WTC11 (cell line): ENCODE measurements at regions not wholly inside any gene's neighbourhood (a gene's known extent, or its start where the extent isn't known, plus 50 kb on each side); places are given as distances from the start of the nearest gene placed in this dataset.

Experiments used
- ATAC-seq: fragments of 200-7000 bp; cut with Tn5 transposase; 2 replicates; pipeline ENCODE4 v1.10.0; 2021; ENCODE audit warnings: mild to moderate bottlenecking, moderate library complexity
- CTCF ChIA-PET: fragments of 300-600 bp; sonication (Branson Sonifier 250); formaldehyde crosslinking; loops from one replicate; lab custom pipeline; 2021; ENCODE audit warnings: antibody characterized with exemption; lab: Charles Lee
- POLR2A ChIA-PET: fragments of 350-600 bp; sonication (Branson Sonifier 250); formaldehyde crosslinking; loops from one replicate; lab custom pipeline; 2021; ENCODE audit warnings: antibody characterized with exemption; lab: Charles Lee
- DNase-seq: peaks from one replicate; pipeline ENCODE4 v3.0.0; 2021; ENCODE audit warnings: low spot score
- H3K27ac Mint-ChIP-seq: 2 replicates; pipeline ENCODE4 v1.8.0; 2021; ENCODE audit warnings: mixed read lengths
- H3K27me3 Mint-ChIP-seq: 2 replicates; pipeline ENCODE4 v1.8.0; 2021; ENCODE audit warnings: low read depth, mild to moderate bottlenecking, moderate library complexity, mixed read lengths
- H3K36me3 Mint-ChIP-seq: 2 replicates; pipeline ENCODE4 v1.8.0; 2021; ENCODE audit warnings: mixed read lengths
- H3K4me1 Mint-ChIP-seq: 2 replicates; pipeline ENCODE4 v1.8.0; 2022; ENCODE audit warnings: mixed read lengths
- H3K4me3 Mint-ChIP-seq: 2 replicates; pipeline ENCODE4 v1.8.0; 2021; ENCODE audit warnings: mild to moderate bottlenecking, moderate library complexity, mixed read lengths
- H3K9me3 Mint-ChIP-seq: 2 replicates; pipeline ENCODE4 v1.8.0; 2021; ENCODE audit warnings: mixed read lengths
- ATF1 ChIP-seq: sonication (generic); formaldehyde crosslinking; IDR thresholded peaks from 2 replicates; pipeline ENCODE4 v1.8.1; 2023; ENCODE audit warnings: mild to moderate bottlenecking, moderate library complexity, missing genetic modification reagents
- ATF2 ChIP-seq: sonication (generic); formaldehyde crosslinking; IDR thresholded peaks from 2 replicates; pipeline ENCODE4 v1.8.1; 2022; ENCODE audit warnings: low read depth, missing genetic modification reagents, borderline replicate concordance
- EMX1 ChIP-seq: fragments of 250-450 bp; sonication (Bioruptor Pico); IDR thresholded peaks from 2 replicates; pipeline ENCODE4 v1.8.0; 2021; ENCODE audit warnings: mild to moderate bottlenecking
- ESRRA ChIP-seq: sonication (generic); formaldehyde crosslinking; IDR thresholded peaks from 2 replicates; pipeline ENCODE4 v1.8.1; 2022; ENCODE audit warnings: mild to moderate bottlenecking, missing genetic modification reagents, borderline replicate concordance
- ETV6 ChIP-seq: sonication (generic); formaldehyde crosslinking; IDR thresholded peaks from 2 replicates; pipeline ENCODE4 v1.8.1; 2022; ENCODE audit warnings: mild to moderate bottlenecking, missing genetic modification reagents
- FOXK1 ChIP-seq: sonication (generic); formaldehyde crosslinking; IDR thresholded peaks from 2 replicates; pipeline ENCODE4 v1.8.0; 2022; ENCODE audit warnings: mild to moderate bottlenecking, moderate library complexity, missing genetic modification reagents
- FOXP4 ChIP-seq: sonication (generic); formaldehyde crosslinking; IDR thresholded peaks from 2 replicates; pipeline ENCODE4 v1.8.0; 2022; ENCODE audit warnings: mild to moderate bottlenecking, missing genetic modification reagents
- GABPB1 ChIP-seq: sonication (generic); formaldehyde crosslinking; IDR thresholded peaks from 2 replicates; pipeline ENCODE4 v1.8.1; 2023; ENCODE audit warnings: mild to moderate bottlenecking, missing genetic modification reagents
- GTF2I ChIP-seq: fragments of 250-450 bp; sonication (Bioruptor Pico); conservative IDR thresholded peaks from 2 replicates; pipeline ENCODE4 v1.4.0; 2021; ENCODE audit warnings: mild to moderate bottlenecking
- NFATC4 ChIP-seq: fragments of 250-450 bp; sonication (Bioruptor Pico); IDR thresholded peaks from 2 replicates; pipeline ENCODE4 v1.9.0; 2021; ENCODE audit warnings: mild to moderate bottlenecking
- NR2C2 ChIP-seq: sonication (generic); formaldehyde crosslinking; IDR thresholded peaks from 2 replicates; pipeline ENCODE4 v1.8.0; 2022; ENCODE audit warnings: mild to moderate bottlenecking, missing genetic modification reagents
- NR3C1 ChIP-seq: sonication (generic); formaldehyde crosslinking; conservative IDR thresholded peaks from 2 replicates; pipeline ENCODE4 v1.8.1; 2023; ENCODE audit warnings: low read depth, mild to moderate bottlenecking, missing genetic modification reagents
- PRRX2 ChIP-seq: fragments of 250-450 bp; sonication (Bioruptor Pico); IDR thresholded peaks from 2 replicates; pipeline ENCODE4 v1.8.0; 2021; ENCODE audit warnings: mild to moderate bottlenecking
- RELA ChIP-seq: sonication (generic); formaldehyde crosslinking; IDR thresholded peaks from 2 replicates; pipeline ENCODE4 v1.8.1; 2022; ENCODE audit warnings: missing genetic modification reagents, mild to moderate bottlenecking, borderline replicate concordance
- ZNF416 ChIP-seq: fragments of 250-450 bp; sonication (Bioruptor Pico); IDR thresholded peaks from 2 replicates; pipeline ENCODE4 v1.9.0; 2021; ENCODE audit warnings: mild to moderate bottlenecking, inconsistent platforms
- TF ChIP-seq, protein P1 (sequence below): sonication (generic); formaldehyde crosslinking; IDR thresholded peaks from 2 replicates; pipeline ENCODE4 v1.8.0; 2023; ENCODE audit warnings: missing genetic modification reagents, mild to moderate bottlenecking, borderline replicate concordance
- TF ChIP-seq, protein P2 (sequence below): sonication (generic); formaldehyde crosslinking; IDR thresholded peaks from 2 replicates; pipeline ENCODE4 v1.8.1; 2023; ENCODE audit warnings: mild to moderate bottlenecking, missing genetic modification reagents
- TF ChIP-seq, protein P3 (sequence below): sonication (generic); formaldehyde crosslinking; IDR thresholded peaks from 2 replicates; pipeline ENCODE4 v1.8.0; 2022; ENCODE audit warnings: mild to moderate bottlenecking, missing genetic modification reagents
- TF ChIP-seq, protein P4 (sequence below): sonication (generic); formaldehyde crosslinking; IDR thresholded peaks from 2 replicates; pipeline ENCODE4 v1.8.1; 2022; ENCODE audit warnings: low read depth, mild to moderate bottlenecking, moderate library complexity, missing genetic modification reagents, borderline replicate concordance
- TF ChIP-seq, protein P5 (sequence below): sonication (generic); formaldehyde crosslinking; IDR thresholded peaks from 2 replicates; pipeline ENCODE4 v1.8.0; 2023; ENCODE audit warnings: missing genetic modification reagents
- TF ChIP-seq, protein P6 (sequence below): fragments of 250-450 bp; sonication (Bioruptor Pico); IDR thresholded peaks from 2 replicates; pipeline ENCODE4 v2.1.2; 2022; ENCODE audit warnings: mild to moderate bottlenecking, moderate library complexity

GRCh38 chr9:90147426-90147825 is 495.2 kb downstream of the DIRAS2 start:
- peaks cover 29% of the 10 kb centered on the region for H3K9me3 Mint-ChIP-seq
- ChIA-PET CTCF (no interaction called here), POLR2A (no interaction called here)
- DNase-seq (no peak), ATAC-seq (no peak)
- no peak overlapping the region for H3K4me3 Mint-ChIP-seq
- peaks cover 6% of the 10 kb centered on the region for H3K4me1 Mint-ChIP-seq
- no peaks in the 10 kb centered on the region for H3K27me3 Mint-ChIP-seq
- peaks cover 19% of the 10 kb centered on the region for H3K36me3 Mint-ChIP-seq
- H3K27ac Mint-ChIP-seq, result no peak overlapping the region
- TF ChIP-seq ATF2 (CRISPR knock-in tag) (no peak), GTF2I (CRISPR knock-in tag) (no peak), FOXK1 (CRISPR knock-in tag) (no peak), NR3C1 (CRISPR knock-in tag) (no peak), ZNF416 (CRISPR knock-in tag) (no peak), ATF1 (no peak), EMX1 (no peak), GABPB1 (no peak), ESRRA (no peak), PRRX2 (CRISPR knock-in tag) (no peak)
- TF ChIP-seq, protein P1, sequence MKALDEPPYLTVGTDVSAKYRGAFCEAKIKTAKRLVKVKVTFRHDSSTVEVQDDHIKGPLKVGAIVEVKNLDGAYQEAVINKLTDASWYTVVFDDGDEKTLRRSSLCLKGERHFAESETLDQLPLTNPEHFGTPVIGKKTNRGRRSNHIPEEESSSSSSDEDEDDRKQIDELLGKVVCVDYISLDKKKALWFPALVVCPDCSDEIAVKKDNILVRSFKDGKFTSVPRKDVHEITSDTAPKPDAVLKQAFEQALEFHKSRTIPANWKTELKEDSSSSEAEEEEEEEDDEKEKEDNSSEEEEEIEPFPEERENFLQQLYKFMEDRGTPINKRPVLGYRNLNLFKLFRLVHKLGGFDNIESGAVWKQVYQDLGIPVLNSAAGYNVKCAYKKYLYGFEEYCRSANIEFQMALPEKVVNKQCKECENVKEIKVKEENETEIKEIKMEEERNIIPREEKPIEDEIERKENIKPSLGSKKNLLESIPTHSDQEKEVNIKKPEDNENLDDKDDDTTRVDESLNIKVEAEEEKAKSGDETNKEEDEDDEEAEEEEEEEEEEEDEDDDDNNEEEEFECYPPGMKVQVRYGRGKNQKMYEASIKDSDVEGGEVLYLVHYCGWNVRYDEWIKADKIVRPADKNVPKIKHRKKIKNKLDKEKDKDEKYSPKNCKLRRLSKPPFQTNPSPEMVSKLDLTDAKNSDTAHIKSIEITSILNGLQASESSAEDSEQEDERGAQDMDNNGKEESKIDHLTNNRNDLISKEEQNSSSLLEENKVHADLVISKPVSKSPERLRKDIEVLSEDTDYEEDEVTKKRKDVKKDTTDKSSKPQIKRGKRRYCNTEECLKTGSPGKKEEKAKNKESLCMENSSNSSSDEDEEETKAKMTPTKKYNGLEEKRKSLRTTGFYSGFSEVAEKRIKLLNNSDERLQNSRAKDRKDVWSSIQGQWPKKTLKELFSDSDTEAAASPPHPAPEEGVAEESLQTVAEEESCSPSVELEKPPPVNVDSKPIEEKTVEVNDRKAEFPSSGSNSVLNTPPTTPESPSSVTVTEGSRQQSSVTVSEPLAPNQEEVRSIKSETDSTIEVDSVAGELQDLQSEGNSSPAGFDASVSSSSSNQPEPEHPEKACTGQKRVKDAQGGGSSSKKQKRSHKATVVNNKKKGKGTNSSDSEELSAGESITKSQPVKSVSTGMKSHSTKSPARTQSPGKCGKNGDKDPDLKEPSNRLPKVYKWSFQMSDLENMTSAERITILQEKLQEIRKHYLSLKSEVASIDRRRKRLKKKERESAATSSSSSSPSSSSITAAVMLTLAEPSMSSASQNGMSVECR (CRISPR knock-in tag), result no peak
- TF ChIP-seq, protein P2, sequence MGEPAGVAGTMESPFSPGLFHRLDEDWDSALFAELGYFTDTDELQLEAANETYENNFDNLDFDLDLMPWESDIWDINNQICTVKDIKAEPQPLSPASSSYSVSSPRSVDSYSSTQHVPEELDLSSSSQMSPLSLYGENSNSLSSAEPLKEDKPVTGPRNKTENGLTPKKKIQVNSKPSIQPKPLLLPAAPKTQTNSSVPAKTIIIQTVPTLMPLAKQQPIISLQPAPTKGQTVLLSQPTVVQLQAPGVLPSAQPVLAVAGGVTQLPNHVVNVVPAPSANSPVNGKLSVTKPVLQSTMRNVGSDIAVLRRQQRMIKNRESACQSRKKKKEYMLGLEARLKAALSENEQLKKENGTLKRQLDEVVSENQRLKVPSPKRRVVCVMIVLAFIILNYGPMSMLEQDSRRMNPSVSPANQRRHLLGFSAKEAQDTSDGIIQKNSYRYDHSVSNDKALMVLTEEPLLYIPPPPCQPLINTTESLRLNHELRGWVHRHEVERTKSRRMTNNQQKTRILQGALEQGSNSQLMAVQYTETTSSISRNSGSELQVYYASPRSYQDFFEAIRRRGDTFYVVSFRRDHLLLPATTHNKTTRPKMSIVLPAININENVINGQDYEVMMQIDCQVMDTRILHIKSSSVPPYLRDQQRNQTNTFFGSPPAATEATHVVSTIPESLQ, result no peak
- TF ChIP-seq, protein P3, sequence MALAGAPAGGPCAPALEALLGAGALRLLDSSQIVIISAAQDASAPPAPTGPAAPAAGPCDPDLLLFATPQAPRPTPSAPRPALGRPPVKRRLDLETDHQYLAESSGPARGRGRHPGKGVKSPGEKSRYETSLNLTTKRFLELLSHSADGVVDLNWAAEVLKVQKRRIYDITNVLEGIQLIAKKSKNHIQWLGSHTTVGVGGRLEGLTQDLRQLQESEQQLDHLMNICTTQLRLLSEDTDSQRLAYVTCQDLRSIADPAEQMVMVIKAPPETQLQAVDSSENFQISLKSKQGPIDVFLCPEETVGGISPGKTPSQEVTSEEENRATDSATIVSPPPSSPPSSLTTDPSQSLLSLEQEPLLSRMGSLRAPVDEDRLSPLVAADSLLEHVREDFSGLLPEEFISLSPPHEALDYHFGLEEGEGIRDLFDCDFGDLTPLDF (CRISPR knock-in tag), result no peak
- TF ChIP-seq, protein P4, sequence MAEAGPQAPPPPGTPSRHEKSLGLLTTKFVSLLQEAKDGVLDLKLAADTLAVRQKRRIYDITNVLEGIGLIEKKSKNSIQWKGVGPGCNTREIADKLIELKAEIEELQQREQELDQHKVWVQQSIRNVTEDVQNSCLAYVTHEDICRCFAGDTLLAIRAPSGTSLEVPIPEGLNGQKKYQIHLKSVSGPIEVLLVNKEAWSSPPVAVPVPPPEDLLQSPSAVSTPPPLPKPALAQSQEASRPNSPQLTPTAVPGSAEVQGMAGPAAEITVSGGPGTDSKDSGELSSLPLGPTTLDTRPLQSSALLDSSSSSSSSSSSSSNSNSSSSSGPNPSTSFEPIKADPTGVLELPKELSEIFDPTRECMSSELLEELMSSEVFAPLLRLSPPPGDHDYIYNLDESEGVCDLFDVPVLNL, result no peak
- TF ChIP-seq, protein P5, sequence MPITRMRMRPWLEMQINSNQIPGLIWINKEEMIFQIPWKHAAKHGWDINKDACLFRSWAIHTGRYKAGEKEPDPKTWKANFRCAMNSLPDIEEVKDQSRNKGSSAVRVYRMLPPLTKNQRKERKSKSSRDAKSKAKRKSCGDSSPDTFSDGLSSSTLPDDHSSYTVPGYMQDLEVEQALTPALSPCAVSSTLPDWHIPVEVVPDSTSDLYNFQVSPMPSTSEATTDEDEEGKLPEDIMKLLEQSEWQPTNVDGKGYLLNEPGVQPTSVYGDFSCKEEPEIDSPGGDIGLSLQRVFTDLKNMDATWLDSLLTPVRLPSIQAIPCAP (CRISPR knock-in tag), result no peak

GRCh38 chr9:90156318-90156717 is 486.3 kb downstream of the DIRAS2 start:
- CTCF ChIA-PET, result no interaction called here
- no peak for ATAC-seq
- no peak overlapping the region for H3K4me3 Mint-ChIP-seq
- no peaks in the 10 kb centered on the region for H3K4me1 Mint-ChIP-seq
- H3K27me3 Mint-ChIP-seq, result no peaks in the 10 kb centered on the region
- H3K9me3 Mint-ChIP-seq, result peaks cover 10% of the 10 kb centered on the region
- POLR2A ChIA-PET, result no interaction called here
- no peaks in the 10 kb centered on the region; the same call in 1 of the 2 replicates for H3K36me3 Mint-ChIP-seq
- no peak overlapping the region for H3K27ac Mint-ChIP-seq
- no peak for DNase-seq
- TF ChIP-seq FOXP4 (CRISPR knock-in tag), result no peak
- no peak for TF ChIP-seq NFATC4
- TF ChIP-seq PRRX2 (CRISPR knock-in tag), result no peak
- TF ChIP-seq RELA, result no peak
- TF ChIP-seq ETV6, result no peak
- TF ChIP-seq, protein P6, sequence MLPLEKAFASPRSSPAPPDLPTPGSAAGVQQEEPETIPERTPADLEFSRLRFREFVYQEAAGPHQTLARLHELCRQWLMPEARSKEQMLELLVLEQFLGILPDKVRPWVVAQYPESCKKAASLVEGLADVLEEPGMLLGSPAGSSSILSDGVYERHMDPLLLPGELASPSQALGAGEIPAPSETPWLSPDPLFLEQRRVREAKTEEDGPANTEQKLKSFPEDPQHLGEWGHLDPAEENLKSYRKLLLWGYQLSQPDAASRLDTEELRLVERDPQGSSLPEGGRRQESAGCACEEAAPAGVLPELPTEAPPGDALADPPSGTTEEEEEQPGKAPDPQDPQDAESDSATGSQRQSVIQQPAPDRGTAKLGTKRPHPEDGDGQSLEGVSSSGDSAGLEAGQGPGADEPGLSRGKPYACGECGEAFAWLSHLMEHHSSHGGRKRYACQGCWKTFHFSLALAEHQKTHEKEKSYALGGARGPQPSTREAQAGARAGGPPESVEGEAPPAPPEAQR (CRISPR knock-in tag), result no peak
- TF ChIP-seq NR2C2 (CRISPR knock-in tag), result no peak
